K562 (cell line): ENCODE measurements at regions not wholly inside any gene's neighbourhood (a gene's known extent, or its start where the extent isn't known, plus 50 kb on each side); places are given as distances from the start of the nearest gene placed in this dataset.
"Not testable (repeated sequence)": the region's sequence is repeated elsewhere in the genome, so short reads cannot be mapped to it uniquely, and the experiment has no call there.

Experiments used
- ATAC-seq: fragments of 200-7000 bp; cut with Tn5 transposase; 3 replicates; pipeline ENCODE4 v1.9.1; 2020; ENCODE audit warnings: moderate library complexity
- BruUV-seq: library from RNA; stranded (reverse); fragments of 400-500 nt; replicated peaks from 2 replicates; lab custom pipeline; 2021; lab: Mats Ljungman, UMichigan
- CTCF ChIA-PET: fragments of 300-600 bp; formaldehyde crosslinking; extraction: SDS; loops from one replicate; lab custom pipeline; 2021; ENCODE audit warnings: low intra/inter-chr PET ratio; lab: Yijun Ruan, JAX
- POLR2A ChIA-PET: fragments of 300-600, 350-650 bp; sonication (Branson Sonifier 250); formaldehyde crosslinking; extraction: SDS; loops from one replicate; lab custom pipeline; 2021; ENCODE audit warnings: antibody characterized with exemption, inconsistent platforms; lab: Yijun Ruan, JAX
- DNase-seq, 4 experiments: peaks; one replicate each; pipeline versions ENCODE4 v3.0.0 to v3.0.0-alpha.2; 2011 to 2018; ENCODE audit warnings: low spot score in 3 of 4, mixed read lengths in 3 of 4; ENCODE audit errors: extremely low read depth in 1 of 4
- FAIRE-seq: peaks from 2 replicates; lab custom pipeline; 2011; peaks lifted over from hg19 to GRCh38; lab: Jason Lieb, UNC
- H2AFZ ChIP-seq: 2 replicates; pipeline ENCODE4 v1.6.0; 2011; ENCODE audit warnings: low read depth, low read length, control low read depth, inconsistent platforms
- H3K27ac ChIP-seq: fragments of 200-600 bp; 3 replicates; pipeline ENCODE4 v1.8.0; 2011; ENCODE audit warnings: low read depth, mild to moderate bottlenecking, control low read depth, inconsistent platforms, low read length, moderate library complexity, mixed read lengths; ENCODE audit errors: extremely low read depth
- H3K27me3 ChIP-seq, 2 experiments: fragments of 300-600 bp in 1 of 2; 2 replicates in 1 of 2; 3 replicates in 1 of 2; pipeline versions ENCODE4 v1.6.0 to v1.8.0; 2011; ENCODE audit warnings: inconsistent platforms in 2 of 2, low read length in 2 of 2, mild to moderate bottlenecking in 1 of 2, mixed read lengths in 1 of 2, moderate library complexity in 1 of 2; ENCODE audit not compliant: control insufficient read depth in 2 of 2, insufficient read depth in 2 of 2
- H3K36me3 ChIP-seq: fragments of 300-600 bp; 3 replicates; pipeline ENCODE4 v1.8.0; 2011; ENCODE audit warnings: mild to moderate bottlenecking, low read length, inconsistent platforms; ENCODE audit not compliant: control insufficient read depth, insufficient read depth
- H3K4me1 ChIP-seq, 2 experiments: fragments of 200-600 bp in 1 of 2; replicated peaks in 1 of 2; 2 replicates in 1 of 2; 3 replicates in 1 of 2; pipeline versions ENCODE4 v1.5.1 to v1.8.0; 2011; ENCODE audit warnings: inconsistent platforms in 2 of 2, low read length in 2 of 2, mild to moderate bottlenecking in 1 of 2, mixed read lengths in 1 of 2, moderate library complexity in 1 of 2; ENCODE audit not compliant: control insufficient read depth in 2 of 2, insufficient read depth in 2 of 2
- H3K4me2 ChIP-seq: 2 replicates; pipeline ENCODE4 v1.6.1; 2011; ENCODE audit warnings: low read length, control low read depth, inconsistent platforms, mixed read lengths; ENCODE audit not compliant: insufficient read depth
- H3K4me3 ChIP-seq: fragments of 200-600 bp; sonication (generic), shearing (Covaris generic); 2 replicates; pipeline ENCODE4 v1.5.1; 2016; ENCODE audit warnings: control low read depth, inconsistent platforms
- H3K79me2 ChIP-seq: fragments of 200-600 bp; 3 replicates; pipeline ENCODE4 v1.8.0; 2011; ENCODE audit warnings: low read length, inconsistent platforms; ENCODE audit not compliant: control insufficient read depth, insufficient read depth
- H3K9ac ChIP-seq, 2 experiments: 2 replicates each; pipeline versions ENCODE4 v1.6.0 to v1.6.1; 2011; ENCODE audit warnings: low read depth in 2 of 2, low read length in 2 of 2, control low read depth in 1 of 2, inconsistent platforms in 1 of 2, mild to moderate bottlenecking in 1 of 2, mixed read lengths in 1 of 2; ENCODE audit not compliant: insufficient read depth in 1 of 2
- H3K9me1 ChIP-seq: one replicate; pipeline ENCODE4 v1.6.0; 2011; ENCODE audit warnings: inconsistent platforms, mild to moderate bottlenecking, low read length, moderate library complexity; ENCODE audit not compliant: control insufficient read depth, insufficient read depth
- H3K9me3 ChIP-seq: replicated peaks from 2 replicates; pipeline ENCODE4 v1.5.1; 2011; ENCODE audit warnings: low read depth, low read length, inconsistent platforms; ENCODE audit not compliant: control insufficient read depth, insufficient read depth
- H4K20me1 ChIP-seq: replicated peaks from 2 replicates; pipeline ENCODE4 v1.6.1; 2011; ENCODE audit warnings: low read length, inconsistent platforms, mixed read lengths; ENCODE audit not compliant: control insufficient read depth, insufficient read depth
- CBFA2T2 ChIP-seq: fragments of 450-650 bp; conservative IDR thresholded peaks from 2 replicates; pipeline ENCODE4 v1.6.1; 2017; ENCODE audit warnings: mild to moderate bottlenecking
- CBFA2T3 ChIP-seq: fragments of 450-650 bp; IDR thresholded peaks from 2 replicates; pipeline ENCODE4 v1.6.1; 2017
- CREM ChIP-seq: IDR thresholded peaks from 2 replicates; pipeline ENCODE4 v1.6.1; 2014; ENCODE audit warnings: antibody characterized with exemption, low read depth
- CTBP1 ChIP-seq: fragments of 450-650 bp; IDR thresholded peaks from 2 replicates; pipeline ENCODE4 v1.6.1; 2016; ENCODE audit warnings: borderline replicate concordance
- MEIS2 ChIP-seq: fragments of 450-650 bp; IDR thresholded peaks from 2 replicates; pipeline ENCODE4 v1.6.1; 2014; ENCODE audit warnings: mild to moderate bottlenecking; ENCODE audit not compliant: partially characterized antibody
- NFRKB ChIP-seq: fragments of 450-650 bp; IDR thresholded peaks from 2 replicates; pipeline ENCODE4 v1.6.1; 2016; ENCODE audit warnings: low read depth
- RCOR1 ChIP-seq, 2 experiments: IDR thresholded peaks; 2 replicates each; pipeline ENCODE4 v1.6.1; 2012; ENCODE audit warnings: low read depth in 2 of 2, low read length in 2 of 2, borderline replicate concordance in 1 of 2, improper control_type of control experiment in 1 of 2
- TAL1 ChIP-seq: fragments of 450-650 bp; IDR thresholded peaks from 2 replicates; pipeline ENCODE4 v1.6.1; 2016; ENCODE audit warnings: mild to moderate bottlenecking
- TEAD4 ChIP-seq, 2 experiments: sonication (generic) in 1 of 2; formaldehyde crosslinking in 1 of 2; IDR thresholded peaks; 2 replicates each; pipeline versions ENCODE4 v1.6.1 to v1.8.0; 2012 to 2022; ENCODE audit warnings: borderline replicate concordance in 1 of 2, inconsistent platforms in 1 of 2, low read length in 1 of 2, mild to moderate bottlenecking in 1 of 2, missing genetic modification reagents in 1 of 2
- ZNF584 ChIP-seq: fragments of 200-800 bp; sonication (Bioruptor generic); IDR thresholded peaks from 2 replicates; pipeline ENCODE4 v1.6.1; 2016; ENCODE audit warnings: low read depth, mild to moderate bottlenecking, missing genetic modification characterization, missing compliant biosample characterization
- WGBS: fragments of 100-300 bp; shearing (Covaris generic); methylation state at CpG from one replicate; pipeline ENCODE4 v1.1.6; 2016; ENCODE audit warnings: low coverage, mixed read lengths; ENCODE audit not compliant: insufficient coverage; ENCODE audit errors: missing lambda C conversion rate; 5-methylcytosine and 5-hydroxymethylcytosine counted together
- in situ Hi-C: fragments of 300-500 bp; cut with MboI; formaldehyde crosslinking; loops from 4 replicates; pipeline ENCODE4 v1.15.0; 2018; ENCODE audit warnings: inconsistent platforms, mixed read lengths
- intact Hi-C: fragments of 100-400 bp; cut with micrococcal nuclease; formaldehyde crosslinking; loops from 2 replicates; pipeline ENCODE4 v1.14.2; 2022
- TF ChIP-seq, protein P1 (sequence below): fragments of 200-800 bp; sonication (Bioruptor generic); IDR thresholded peaks from 2 replicates; pipeline ENCODE4 v1.6.1; 2017; ENCODE audit warnings: missing genetic modification characterization, missing compliant biosample characterization
- TF ChIP-seq, protein P2 (sequence below): fragments of 450-650 bp; conservative IDR thresholded peaks from 2 replicates; pipeline ENCODE4 v1.6.1; 2016; ENCODE audit warnings: missing genetic modification characterization, low read depth, mild to moderate bottlenecking, missing compliant biosample characterization, moderate library complexity
- TF ChIP-seq, protein P3 (sequence below): fragments of 450-650 bp; IDR thresholded peaks from 2 replicates; pipeline ENCODE4 v1.6.1; 2016

DNA sequence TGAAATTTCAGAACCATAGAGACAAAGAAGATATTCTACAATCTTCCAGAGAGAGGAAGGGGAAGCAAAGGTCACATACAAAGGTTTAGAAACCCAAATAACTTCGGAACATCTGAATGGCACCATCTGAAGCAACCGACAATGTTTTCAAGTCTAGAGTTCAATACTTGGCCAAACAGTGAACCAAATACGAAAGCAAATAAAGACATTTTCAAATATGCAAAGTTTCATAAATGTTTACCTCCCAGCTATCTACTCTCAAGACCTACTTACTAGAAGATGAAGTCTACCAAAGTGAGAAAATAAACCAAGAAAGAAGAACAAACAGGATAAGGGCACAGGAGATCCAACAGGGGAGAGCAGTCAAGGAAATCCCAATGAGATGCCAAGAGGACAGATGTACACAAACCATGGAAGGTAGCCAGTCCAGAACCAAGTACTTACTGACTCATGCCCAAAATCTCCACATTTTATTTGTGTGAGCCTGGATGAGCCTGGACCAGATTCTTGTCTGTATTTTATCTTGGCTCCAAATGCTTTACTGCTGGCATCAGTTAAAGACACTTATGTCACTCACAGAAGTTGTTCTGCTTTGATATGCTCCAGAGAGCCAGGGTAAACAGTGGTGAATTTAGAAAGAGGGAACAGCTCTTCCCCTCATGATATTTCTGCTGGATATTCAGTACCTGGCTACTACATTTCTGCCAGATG is 173.3 kb downstream of the AVL9 start:
- DNase-seq; in situ Hi-C loops; H3K27me3 ChIP-seq; H3K4me3 ChIP-seq; H3K9me1 ChIP-seq; FAIRE-seq; BruUV-seq; H3K9me3 ChIP-seq; H4K20me1 ChIP-seq; H3K36me3 ChIP-seq; H3K79me2 ChIP-seq; CTCF ChIA-PET; TF ChIP-seq TEAD4 (CRISPR knock-in tag; IDR thresholded peaks at IDR 0.05; ENCODE audit: borderline replicate concordance): not testable (repeated sequence)
- WGBS, result 82% methylated on average over 3 of the region's 3 CpGs
- H3K4me1 ChIP-seq, result peaks cover 4 to 41% of the 10 kb centered on the region in 2 experiments
- intact Hi-C loops, result loop anchor here (10.0 kb wide), 1 partner anchor 174 kb away; the partner anchor contains the start of genes AVL9 and LSM5
- POLR2A ChIA-PET, result interaction anchor here (1.3 to 2.4 kb wide), 2 partner anchors 11 to 50 kb away, joined by 5 read pairs; no protein-coding TSS in a partner anchor
- H2AFZ ChIP-seq, result peak overlapping the region; percentile 79
- ATAC-seq, result peak; percentile 34
- H3K9ac ChIP-seq, result peak overlapping the region; percentile 61 to 83; a peak in 3 of 4 replicates
- TF ChIP-seq, protein P1, sequence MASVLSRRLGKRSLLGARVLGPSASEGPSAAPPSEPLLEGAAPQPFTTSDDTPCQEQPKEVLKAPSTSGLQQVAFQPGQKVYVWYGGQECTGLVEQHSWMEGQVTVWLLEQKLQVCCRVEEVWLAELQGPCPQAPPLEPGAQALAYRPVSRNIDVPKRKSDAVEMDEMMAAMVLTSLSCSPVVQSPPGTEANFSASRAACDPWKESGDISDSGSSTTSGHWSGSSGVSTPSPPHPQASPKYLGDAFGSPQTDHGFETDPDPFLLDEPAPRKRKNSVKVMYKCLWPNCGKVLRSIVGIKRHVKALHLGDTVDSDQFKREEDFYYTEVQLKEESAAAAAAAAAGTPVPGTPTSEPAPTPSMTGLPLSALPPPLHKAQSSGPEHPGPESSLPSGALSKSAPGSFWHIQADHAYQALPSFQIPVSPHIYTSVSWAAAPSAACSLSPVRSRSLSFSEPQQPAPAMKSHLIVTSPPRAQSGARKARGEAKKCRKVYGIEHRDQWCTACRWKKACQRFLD, result 0 out of 2 replicates have a peak, but pooled peaks have one; percentile 33
- TF ChIP-seq NFRKB, result 0 out of 2 replicates have a peak, but pooled peaks have one; percentile 12
- TF ChIP-seq RCOR1 (IDR thresholded peaks at IDR 0.05; ENCODE audit: borderline replicate concordance in 1 of 2, low read depth in 2 of 2, low read length in 2 of 2), result peak in 1 of 2 experiments; percentile 33; a peak in 1 of 4 replicates
- peak; percentile 2 for TF ChIP-seq MEIS2
- TF ChIP-seq TEAD4 (IDR thresholded peaks at IDR 0.05; ENCODE audit: low read length), result 0 out of 2 replicates have a peak, but pooled peaks have one; percentile 26
- peak; percentile 53; the same call in 1 of the 2 replicates for TF ChIP-seq CBFA2T3
- TF ChIP-seq CTBP1, result 0 out of 2 replicates have a peak, but pooled peaks have one; percentile 38
- TF ChIP-seq, protein P2, sequence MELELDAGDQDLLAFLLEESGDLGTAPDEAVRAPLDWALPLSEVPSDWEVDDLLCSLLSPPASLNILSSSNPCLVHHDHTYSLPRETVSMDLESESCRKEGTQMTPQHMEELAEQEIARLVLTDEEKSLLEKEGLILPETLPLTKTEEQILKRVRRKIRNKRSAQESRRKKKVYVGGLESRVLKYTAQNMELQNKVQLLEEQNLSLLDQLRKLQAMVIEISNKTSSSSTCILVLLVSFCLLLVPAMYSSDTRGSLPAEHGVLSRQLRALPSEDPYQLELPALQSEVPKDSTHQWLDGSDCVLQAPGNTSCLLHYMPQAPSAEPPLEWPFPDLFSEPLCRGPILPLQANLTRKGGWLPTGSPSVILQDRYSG, result peak; percentile 49; the same call in 1 of the 2 replicates
- TF ChIP-seq CBFA2T2, result peak; percentile 44; the same call in 1 of the 2 replicates
- peak; percentile 55; the same call in 1 of the 2 replicates for TF ChIP-seq ZNF584 (CRISPR knock-in tag)
- peak; percentile 49 for TF ChIP-seq TAL1
- TF ChIP-seq CREM, result 0 out of 2 replicates have a peak, but pooled peaks have one; percentile 14
- TF ChIP-seq, protein P3, sequence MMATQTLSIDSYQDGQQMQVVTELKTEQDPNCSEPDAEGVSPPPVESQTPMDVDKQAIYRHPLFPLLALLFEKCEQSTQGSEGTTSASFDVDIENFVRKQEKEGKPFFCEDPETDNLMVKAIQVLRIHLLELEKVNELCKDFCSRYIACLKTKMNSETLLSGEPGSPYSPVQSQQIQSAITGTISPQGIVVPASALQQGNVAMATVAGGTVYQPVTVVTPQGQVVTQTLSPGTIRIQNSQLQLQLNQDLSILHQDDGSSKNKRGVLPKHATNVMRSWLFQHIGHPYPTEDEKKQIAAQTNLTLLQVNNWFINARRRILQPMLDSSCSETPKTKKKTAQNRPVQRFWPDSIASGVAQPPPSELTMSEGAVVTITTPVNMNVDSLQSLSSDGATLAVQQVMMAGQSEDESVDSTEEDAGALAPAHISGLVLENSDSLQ, result peak; percentile 54
- peak overlapping the region; percentile 75 for H3K4me2 ChIP-seq
- H3K27ac ChIP-seq, result peak overlapping the region; percentile 82
